ENCODE measurements at regions not wholly inside any gene's neighbourhood (a gene's known extent, or its start where the extent isn't known, plus 50 kb on each side); places are given as distances from the start of the nearest gene placed in this dataset.

GRCh38 chr9:8224381-8224801 is 424.8 kb upstream of the DMAC1 start:
- intact Hi-C loops (cut with DNase I; ENCODE audit: low total_unique reads): no loop called here
- no peak for TF ChIP-seq POLR2A (IDR thresholded peaks at IDR 0.05)
- no peak overlapping the region for H3K27ac ChIP-seq
- no peak for DNase-seq
- no peaks in the 10 kb centered on the region for H3K27me3 ChIP-seq
- H3K4me1 ChIP-seq: no peaks in the 10 kb centered on the region
- no peaks in the 10 kb centered on the region for H3K9me3 ChIP-seq
- no peaks in the 10 kb centered on the region for H3K36me3 ChIP-seq
- no peak overlapping the region for H3K4me3 ChIP-seq

- DNase-seq: no peak
These were observed 424.3 kb upstream of the DMAC1 start for GRCh38 chr9:8223861-8224260.

GRCh38 chr9:8221462-8221861 is 421.9 kb upstream of the DMAC1 start:
- Histone ChIP-seq H3K27ac (no peak overlapping the region), H3K36me3 (no peaks in the 10 kb centered on the region), H3K4me3 (no peak overlapping the region), H3K4me1 (no peaks in the 10 kb centered on the region), H3K27me3 (no peaks in the 10 kb centered on the region), H3K9me3 (no peaks in the 10 kb centered on the region)
- intact Hi-C loops (cut with DNase I; ENCODE audit: low total_unique reads): no loop called here
- no peak for TF ChIP-seq POLR2A (IDR thresholded peaks at IDR 0.05)
- no peak for TF ChIP-seq CTCF (IDR thresholded peaks at IDR 0.05)
- no peak for DNase-seq

More at GRCh38 chr9:8223861-8224260, 424.3 kb upstream of the DMAC1 start:
- Histone ChIP-seq H3K9me3 (no peaks in the 10 kb centered on the region), H3K4me1 (no peaks in the 10 kb centered on the region), H3K4me3 (no peak overlapping the region), H3K27me3 (no peaks in the 10 kb centered on the region), H3K36me3 (no peaks in the 10 kb centered on the region), H3K27ac (no peak overlapping the region)
- intact Hi-C loops (cut with DNase I; ENCODE audit: low total_unique reads): no loop called here
- TF ChIP-seq POLR2A (IDR thresholded peaks at IDR 0.05) (no peak), CTCF (IDR thresholded peaks at IDR 0.05) (no peak)

- Histone ChIP-seq H3K4me3 (no peak overlapping the region), H3K9me3 (no peaks in the 10 kb centered on the region), H3K36me3 (no peaks in the 10 kb centered on the region), H3K27me3 (no peaks in the 10 kb centered on the region), H3K27ac (no peak overlapping the region), H3K4me1 (no peaks in the 10 kb centered on the region)
- intact Hi-C loops (cut with DNase I; ENCODE audit: low total_unique reads): no loop called here
- TF ChIP-seq POLR2A (IDR thresholded peaks at IDR 0.05) (no peak), CTCF (IDR thresholded peaks at IDR 0.05) (no peak)
- DNase-seq: no peak
These were observed 408.9 kb upstream of the DMAC1 start for GRCh38 chr9:8208465-8208864.

GRCh38 chr9:8207596-8207995 is 408.0 kb upstream of the DMAC1 start:
- DNase-seq: no peak
- H3K4me1 ChIP-seq: no peaks in the 10 kb centered on the region
- no peaks in the 10 kb centered on the region for H3K9me3 ChIP-seq
- no peaks in the 10 kb centered on the region for H3K36me3 ChIP-seq
- H3K27me3 ChIP-seq: no peaks in the 10 kb centered on the region
- TF ChIP-seq POLR2A (IDR thresholded peaks at IDR 0.05) (no peak), CTCF (IDR thresholded peaks at IDR 0.05) (no peak)
- H3K27ac ChIP-seq: no peak overlapping the region
- intact Hi-C loops (cut with DNase I; ENCODE audit: low total_unique reads): no loop called here
- no peak overlapping the region for H3K4me3 ChIP-seq

GRCh38 chr9:8206720-8207119 is 407.1 kb upstream of the DMAC1 start:
- Histone ChIP-seq H3K9me3 (no peaks in the 10 kb centered on the region), H3K36me3 (no peaks in the 10 kb centered on the region), H3K27me3 (no peaks in the 10 kb centered on the region), H3K4me3 (no peak overlapping the region), H3K4me1 (no peaks in the 10 kb centered on the region), H3K27ac (no peak overlapping the region)
- intact Hi-C loops (cut with DNase I; ENCODE audit: low total_unique reads): no loop called here
- TF ChIP-seq CTCF (IDR thresholded peaks at IDR 0.05) (no peak), POLR2A (IDR thresholded peaks at IDR 0.05) (no peak)
- no peak for DNase-seq
